ENCODE measurements at regions not wholly inside any gene's neighbourhood (a gene's known extent, or its start where the extent isn't known, plus 50 kb on each side); places are given as distances from the start of the nearest gene placed in this dataset.

DNA sequence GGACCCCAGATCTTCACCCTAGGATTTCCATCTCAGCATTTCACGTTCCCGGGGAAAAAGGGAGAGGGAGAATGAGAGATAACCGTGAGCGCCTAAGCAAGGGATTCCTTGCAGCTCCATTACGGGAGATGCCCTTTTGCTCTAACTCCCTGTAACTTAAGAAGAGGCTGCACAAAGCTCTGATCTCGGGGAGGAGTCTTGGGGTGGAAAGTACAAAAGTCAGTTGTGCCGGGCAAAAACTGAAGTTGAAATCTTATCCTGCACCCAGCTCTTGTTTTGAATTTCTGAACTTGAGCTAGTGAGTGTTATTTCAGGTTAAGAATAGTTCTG, 256.4 kb upstream of the SOX21 start:
- TF ChIP-seq, protein P1, sequence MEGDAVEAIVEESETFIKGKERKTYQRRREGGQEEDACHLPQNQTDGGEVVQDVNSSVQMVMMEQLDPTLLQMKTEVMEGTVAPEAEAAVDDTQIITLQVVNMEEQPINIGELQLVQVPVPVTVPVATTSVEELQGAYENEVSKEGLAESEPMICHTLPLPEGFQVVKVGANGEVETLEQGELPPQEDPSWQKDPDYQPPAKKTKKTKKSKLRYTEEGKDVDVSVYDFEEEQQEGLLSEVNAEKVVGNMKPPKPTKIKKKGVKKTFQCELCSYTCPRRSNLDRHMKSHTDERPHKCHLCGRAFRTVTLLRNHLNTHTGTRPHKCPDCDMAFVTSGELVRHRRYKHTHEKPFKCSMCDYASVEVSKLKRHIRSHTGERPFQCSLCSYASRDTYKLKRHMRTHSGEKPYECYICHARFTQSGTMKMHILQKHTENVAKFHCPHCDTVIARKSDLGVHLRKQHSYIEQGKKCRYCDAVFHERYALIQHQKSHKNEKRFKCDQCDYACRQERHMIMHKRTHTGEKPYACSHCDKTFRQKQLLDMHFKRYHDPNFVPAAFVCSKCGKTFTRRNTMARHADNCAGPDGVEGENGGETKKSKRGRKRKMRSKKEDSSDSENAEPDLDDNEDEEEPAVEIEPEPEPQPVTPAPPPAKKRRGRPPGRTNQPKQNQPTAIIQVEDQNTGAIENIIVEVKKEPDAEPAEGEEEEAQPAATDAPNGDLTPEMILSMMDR (conservative IDR thresholded peaks at IDR 0.05) = no peak
- H3K27ac ChIP-seq = no peak overlapping the region

DNA sequence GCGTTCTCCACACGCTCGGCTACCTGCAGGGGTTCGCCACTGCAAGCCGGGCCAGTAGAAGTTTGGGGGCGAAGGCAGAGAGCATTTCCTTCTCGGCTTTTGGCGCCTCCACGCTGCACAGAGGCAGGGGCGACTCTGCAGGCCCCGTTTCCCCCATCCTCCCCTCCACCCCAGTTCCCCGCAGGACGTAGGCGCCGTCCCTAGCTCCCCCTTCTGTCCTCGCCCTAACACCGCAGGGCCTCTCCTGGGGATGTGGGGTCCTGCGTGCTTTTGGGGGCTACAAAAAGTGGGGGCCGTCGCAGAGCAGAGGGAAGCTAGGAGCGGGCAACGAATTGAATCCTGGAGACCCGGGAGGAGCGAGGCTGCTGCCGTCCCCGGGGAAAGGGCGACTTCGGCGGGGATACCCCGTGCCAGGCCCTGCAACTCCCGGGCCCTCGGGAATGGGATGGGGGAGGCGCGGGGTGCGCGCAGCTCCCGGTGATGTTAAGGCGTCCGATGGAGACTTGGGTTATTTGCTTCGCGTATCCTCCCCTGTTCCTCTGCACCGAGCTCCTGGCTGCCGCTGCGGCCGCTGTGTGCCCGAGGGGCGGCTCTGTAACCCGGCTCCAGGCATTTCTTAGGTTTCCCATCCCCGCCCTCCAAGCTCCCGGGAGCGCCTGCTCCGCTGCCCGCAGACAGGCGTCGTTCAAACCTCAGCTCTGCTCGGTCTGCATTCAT, 255.9 kb upstream of the SOX21 start:
- H3K27ac ChIP-seq = no peak overlapping the region
- TF ChIP-seq, protein P1 (conservative IDR thresholded peaks at IDR 0.05) = no peak

DNA sequence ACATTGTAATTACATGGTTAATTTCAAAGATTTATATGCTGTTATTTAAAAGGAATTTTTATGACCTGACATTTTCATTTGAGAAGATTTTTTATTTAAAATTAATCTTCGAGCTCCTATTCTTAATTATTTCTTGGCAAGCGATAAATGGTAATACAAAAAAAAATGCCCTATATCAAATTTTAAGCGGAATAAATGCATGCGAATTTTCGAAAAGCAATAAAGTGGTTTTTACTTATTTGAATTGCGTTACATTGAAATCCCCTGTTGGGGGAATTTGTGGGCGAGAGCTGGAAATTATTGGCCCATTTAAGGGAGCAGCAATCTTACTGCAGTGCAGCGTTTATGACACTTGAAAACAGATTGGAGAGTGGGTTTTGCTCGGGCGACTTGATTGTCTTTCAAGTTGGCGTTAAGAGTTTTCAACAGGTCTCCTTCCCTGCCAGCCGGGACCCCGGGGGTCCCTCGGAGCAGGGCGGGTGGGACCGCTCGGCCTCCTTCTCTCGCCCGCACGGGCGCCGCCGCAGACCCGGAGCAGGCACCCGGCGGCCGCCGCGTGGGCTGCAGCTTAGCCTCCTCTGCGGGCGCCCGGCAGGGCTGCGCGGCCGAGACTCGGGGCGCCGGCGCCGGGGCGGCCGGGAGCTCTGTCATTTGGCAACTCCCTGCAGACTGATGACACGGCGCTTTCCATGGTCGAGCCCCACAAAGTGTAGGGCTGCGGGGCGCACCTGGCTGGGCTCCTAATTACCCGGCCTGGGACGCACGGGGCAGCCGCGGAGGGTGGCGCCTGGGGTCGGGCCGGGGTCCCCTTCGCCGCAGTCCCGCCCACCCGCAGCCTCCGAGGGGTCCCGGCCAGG, 255.1 kb upstream of the SOX21 start:
- H3K27ac ChIP-seq = no peak overlapping the region
- TF ChIP-seq, protein P1 (conservative IDR thresholded peaks at IDR 0.05) = no peak

DNA sequence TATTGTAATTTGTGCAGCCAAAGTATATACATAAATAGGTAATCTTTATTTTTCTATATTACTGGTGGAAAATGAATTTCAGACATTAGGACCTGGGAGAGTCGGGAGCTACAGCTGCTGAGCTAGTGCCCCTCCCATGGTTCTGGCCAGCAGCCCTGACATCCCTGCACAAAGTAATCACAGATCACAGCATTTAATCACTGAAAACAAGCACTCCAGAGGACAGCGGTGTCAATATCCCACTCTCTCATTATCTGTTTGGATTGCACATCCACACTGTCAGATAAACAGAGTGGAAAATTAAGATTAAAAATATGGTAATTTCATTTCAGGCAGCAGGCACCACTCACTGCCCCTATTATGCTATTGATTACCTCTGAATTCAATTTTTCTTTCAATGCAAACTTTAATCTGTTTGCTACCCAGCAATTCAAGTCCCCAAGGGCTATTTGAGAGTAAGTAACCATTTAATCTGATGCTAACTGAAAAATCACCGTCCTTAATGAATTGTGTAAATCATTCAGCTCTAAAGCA, 254.1 kb upstream of the SOX21 start:
- H3K27ac ChIP-seq = no peak overlapping the region
- TF ChIP-seq, protein P1 (conservative IDR thresholded peaks at IDR 0.05) = no peak

DNA sequence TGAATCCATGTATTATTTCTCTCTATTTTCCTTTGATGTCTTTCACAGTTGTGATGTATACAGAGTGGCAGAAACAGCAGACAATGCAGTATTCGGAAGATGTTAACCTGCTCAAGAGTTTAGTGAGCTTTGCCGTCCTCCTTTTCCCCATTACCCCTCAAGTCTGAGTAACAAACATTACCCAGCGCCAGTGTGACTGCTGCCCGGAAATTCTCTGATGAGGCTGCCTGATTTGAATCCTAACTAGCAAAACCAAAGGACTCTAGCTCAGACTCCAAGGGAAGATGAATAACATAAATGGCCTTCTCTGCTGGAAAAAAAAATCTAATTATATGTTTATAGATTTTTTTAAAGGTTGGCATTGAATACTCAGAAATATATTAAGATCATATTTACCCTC, 247.3 kb upstream of the SOX21 start:
- TF ChIP-seq, protein P1 (conservative IDR thresholded peaks at IDR 0.05) = no peak
- H3K27ac ChIP-seq = no peak overlapping the region

DNA sequence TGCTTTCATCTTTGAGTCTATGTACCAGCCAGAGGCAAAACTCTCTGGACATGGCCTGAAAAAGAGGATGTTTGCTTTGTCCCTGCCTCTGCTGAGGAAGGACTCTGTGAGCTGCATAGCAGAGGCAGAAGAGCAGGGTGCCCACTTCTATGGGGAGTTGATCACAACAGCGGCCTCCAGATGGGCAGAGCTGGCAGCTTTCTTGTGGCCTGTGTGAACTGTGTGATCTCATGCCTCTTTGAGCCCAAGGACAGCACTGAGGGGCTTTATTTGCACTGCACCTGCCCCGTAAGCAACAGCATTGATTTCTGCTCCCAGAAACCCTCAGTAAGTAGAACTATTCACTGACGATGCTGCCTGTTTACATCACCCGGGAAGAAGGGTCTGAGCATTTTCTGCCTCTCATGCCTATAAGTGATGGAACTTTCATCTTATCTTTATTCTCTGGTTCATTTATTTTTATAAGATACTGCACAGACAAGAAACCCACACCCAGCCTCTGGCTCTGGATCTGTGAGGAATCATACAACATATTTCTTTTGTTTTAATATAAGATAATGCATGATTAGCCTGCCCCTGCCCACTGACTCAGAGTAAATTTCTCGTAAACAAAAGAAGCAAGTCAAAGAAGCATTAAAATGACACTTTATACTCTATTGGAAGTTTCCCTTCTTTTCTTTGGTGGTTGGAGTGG, 244.2 kb upstream of the SOX21 start:
- TF ChIP-seq, protein P1 (conservative IDR thresholded peaks at IDR 0.05) = no peak
- no peak overlapping the region for H3K27ac ChIP-seq

DNA sequence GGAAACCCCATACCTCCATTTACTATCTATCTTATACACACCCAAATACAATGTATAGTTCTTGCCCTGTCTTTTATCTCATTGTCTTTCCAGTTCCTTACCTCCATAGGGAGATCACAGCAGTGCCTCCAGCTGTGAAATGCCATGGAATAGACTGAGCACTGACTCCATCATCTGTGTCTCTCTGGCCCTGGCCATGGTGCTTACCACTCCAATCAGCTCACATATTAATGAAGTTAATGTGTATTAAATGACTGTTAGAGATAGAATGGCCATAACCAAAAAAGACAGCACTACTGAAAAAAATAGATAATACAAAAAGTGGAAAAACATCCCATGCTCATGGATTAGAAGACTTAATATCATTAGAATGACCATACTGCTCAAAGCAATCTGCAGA, 240.4 kb upstream of the SOX21 start:
- H3K27ac ChIP-seq = no peak overlapping the region
- TF ChIP-seq, protein P1 (conservative IDR thresholded peaks at IDR 0.05) = no peak

All from VCaP (cell line).